T-cell (primary cell): ENCODE measurements at regions not wholly inside any gene's neighbourhood (a gene's known extent, or its start where the extent isn't known, plus 50 kb on each side); places are given as distances from the start of the nearest gene placed in this dataset.

ENCODE experiments used
- ATAC-seq, 4 experiments: fragments of 200-7000 bp in 3 of 4; fragments of 150-1000 bp in 1 of 4; cut with Tn5 transposase; replicated peaks in 1 of 4; 1 replicate in 3 of 4; 2 replicates in 1 of 4; pipeline ENCODE4 v1.10.0; 2021; ENCODE audit warnings: moderate library complexity in 3 of 4, mild to moderate bottlenecking in 2 of 4, moderate number of reproducible peaks in 1 of 4
- CTCF ChIA-PET, 2 donors: fragments of 300-600 bp; sonication (Branson Sonifier 250); formaldehyde crosslinking; loops; one replicate each; lab custom pipeline; 2022; ENCODE audit warnings: antibody characterized with exemption in 2 of 2; lab: Charles Lee
- POLR2A ChIA-PET, 2 donors: fragments of 300-600 bp; sonication (Branson Sonifier 250); formaldehyde crosslinking; loops; one replicate each; lab custom pipeline; 2022; ENCODE audit warnings: antibody characterized with exemption in 2 of 2; lab: Charles Lee
- DNase-seq, 35 experiments: peaks; one replicate each; pipeline versions ENCODE4 v3.0.0 to v3.0.0-alpha.2; 2013 to 2023
- H3K27ac ChIP-seq: one replicate; pipeline ENCODE4 v1.5.1; 2013; ENCODE audit warnings: low read length
- H3K27me3 ChIP-seq, 2 experiments: replicated peaks in 1 of 2; 1 replicate in 1 of 2; 2 replicates in 1 of 2; pipeline versions ENCODE4 v1.6.1 to v1.7.0; 2013; ENCODE audit warnings: low read length in 1 of 2, mixed read lengths in 1 of 2; ENCODE audit not compliant: control insufficient read depth in 2 of 2, insufficient read depth in 2 of 2; ENCODE audit errors: extremely low read depth in 1 of 2
- H3K36me3 ChIP-seq, 2 donors: 1 replicate in 1 of 2; 2 replicates in 1 of 2; pipeline versions ENCODE4 v1.6.1 to v1.7.0; 2013; ENCODE audit warnings: low read length in 1 of 2; ENCODE audit not compliant: control insufficient read depth in 2 of 2, insufficient read depth in 1 of 2; ENCODE audit errors: extremely low read depth in 1 of 2
- H3K4me1 ChIP-seq, 2 experiments: 1 replicate in 1 of 2; 2 replicates in 1 of 2; pipeline versions ENCODE4 v1.6.1 to v1.7.0; 2013; ENCODE audit warnings: low read length in 2 of 2, mixed read lengths in 1 of 2; ENCODE audit not compliant: insufficient read depth in 2 of 2, control insufficient read depth in 1 of 2; ENCODE audit errors: extremely low read depth in 1 of 2
- H3K4me3 ChIP-seq, 2 donors: 1 replicate in 1 of 2; 2 replicates in 1 of 2; pipeline versions ENCODE4 v1.5.1 to v1.7.0; 2013; ENCODE audit warnings: mild to moderate bottlenecking in 2 of 2, low read length in 1 of 2, moderate library complexity in 1 of 2; ENCODE audit not compliant: control insufficient read depth in 1 of 2; ENCODE audit errors: extremely low read depth in 1 of 2
- H3K9me3 ChIP-seq: 2 replicates; pipeline ENCODE4 v1.7.0; 2013
- H3K27ac Mint-ChIP-seq, 2 donors: one replicate each; pipeline ENCODE4 v1.8.0; 2020 to 2021; ENCODE audit warnings: mild to moderate bottlenecking in 2 of 2, mixed read lengths in 2 of 2
- H3K27me3 Mint-ChIP-seq, 2 donors: one replicate each; pipeline ENCODE4 v1.8.0; 2021 to 2022; ENCODE audit warnings: mixed read lengths in 2 of 2
- H3K36me3 Mint-ChIP-seq: one replicate; pipeline ENCODE4 v1.8.0; 2021; ENCODE audit warnings: mixed read lengths
- H3K4me1 Mint-ChIP-seq, 3 donors: one replicate each; pipeline ENCODE4 v1.8.0; 2020 to 2022; ENCODE audit warnings: mixed read lengths in 3 of 3, mild to moderate bottlenecking in 1 of 3
- H3K4me3 Mint-ChIP-seq, 3 donors: one replicate each; pipeline ENCODE4 v1.8.0; 2020 to 2022; ENCODE audit warnings: mild to moderate bottlenecking in 3 of 3, mixed read lengths in 3 of 3, moderate library complexity in 3 of 3
- H3K9me3 Mint-ChIP-seq, 3 donors: one replicate each; pipeline ENCODE4 v1.8.0; 2020 to 2022; ENCODE audit warnings: mixed read lengths in 3 of 3
- WGBS: methylation state at CpG from one replicate; pipeline ENCODE4 v1.1.5; 2013; ENCODE audit warnings: missing lambda C conversion rate; ENCODE audit not compliant: insufficient coverage; 5-methylcytosine and 5-hydroxymethylcytosine counted together

DNA sequence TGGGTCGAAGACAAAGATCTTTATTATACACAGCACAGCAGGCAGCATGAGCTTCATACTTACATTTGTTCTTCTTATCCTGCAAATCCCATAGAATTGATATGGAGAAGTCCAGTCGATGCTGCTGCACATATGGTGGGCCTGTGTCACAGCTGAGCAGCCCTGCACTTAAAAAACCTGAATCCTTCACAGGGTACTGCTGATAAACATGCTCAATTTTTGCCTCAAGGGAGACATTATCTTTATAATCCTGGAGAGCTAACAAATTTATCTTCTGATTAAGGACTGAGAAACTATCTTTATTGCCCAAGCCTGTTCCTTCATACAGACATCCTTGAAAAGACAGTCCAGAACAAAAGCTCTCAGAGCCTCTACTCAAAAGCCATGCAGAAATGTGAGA, 434.4 kb upstream of the FAM47C start:
- Histone ChIP-seq H3K27ac (no peak overlapping the region), H3K9me3 (no peaks in the 10 kb centered on the region), H3K4me3 (no peak overlapping the region), H3K4me1 (no peaks in the 10 kb centered on the region), H3K36me3 (no peaks in the 10 kb centered on the region), H3K27me3 (no peaks in the 10 kb centered on the region)
- Mint-ChIP-seq H3K9me3 (peaks cover 0 to 3% (median 2%) of the 10 kb centered on the region in 3 donors), H3K4me3 (no peak overlapping the region), H3K27ac (no peak overlapping the region), H3K27me3 (peaks cover 0 to 3% of the 10 kb centered on the region in 2 donors), H3K4me1 (no peaks in the 10 kb centered on the region), H3K36me3 (no peaks in the 10 kb centered on the region)
- CTCF ChIA-PET: no interaction called here
- POLR2A ChIA-PET: no interaction called here
- WGBS: no CpG with 5 or more reads among the region's 2 CpGs
- ATAC-seq (no peak), DNase-seq (no peak)

DNA sequence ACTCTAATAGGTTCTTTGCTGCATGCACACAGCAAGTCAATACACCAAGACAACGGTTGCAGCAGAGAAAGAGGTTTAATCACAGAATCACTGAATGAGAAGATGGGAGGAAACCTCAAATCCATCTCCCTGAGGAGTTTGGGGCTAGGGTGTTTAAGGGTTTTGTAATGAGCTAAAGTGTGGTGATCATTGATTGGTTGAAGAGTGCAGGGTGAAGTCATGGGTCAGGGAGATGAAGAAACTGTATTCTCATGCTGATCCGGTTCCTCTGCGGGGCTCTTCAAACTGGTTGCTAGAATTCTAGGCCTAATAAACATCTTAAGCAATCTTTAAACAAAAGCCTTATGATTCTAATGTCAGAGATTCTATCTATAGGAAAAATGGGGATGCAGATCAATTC, 432.5 kb upstream of the FAM47C start:
- no peaks in the 10 kb centered on the region for H3K4me1 Mint-ChIP-seq
- H3K27ac Mint-ChIP-seq: no peak overlapping the region
- Histone ChIP-seq H3K4me1 (no peaks in the 10 kb centered on the region), H3K4me3 (no peak overlapping the region), H3K36me3 (no peaks in the 10 kb centered on the region), H3K27ac (no peak overlapping the region), H3K27me3 (no peaks in the 10 kb centered on the region), H3K9me3 (no peaks in the 10 kb centered on the region)
- no peak for DNase-seq
- WGBS: no CpG with 5 or more reads among the region's 3 CpGs
- ChIA-PET CTCF (no interaction called here), POLR2A (no interaction called here)
- peaks cover 0 to 3% (median 2%) of the 10 kb centered on the region in 3 donors for H3K9me3 Mint-ChIP-seq
- ATAC-seq: no peak
- H3K4me3 Mint-ChIP-seq: no peak overlapping the region
- H3K27me3 Mint-ChIP-seq: peaks cover 0 to 3% of the 10 kb centered on the region in 2 donors
- H3K36me3 Mint-ChIP-seq: no peaks in the 10 kb centered on the region

DNA sequence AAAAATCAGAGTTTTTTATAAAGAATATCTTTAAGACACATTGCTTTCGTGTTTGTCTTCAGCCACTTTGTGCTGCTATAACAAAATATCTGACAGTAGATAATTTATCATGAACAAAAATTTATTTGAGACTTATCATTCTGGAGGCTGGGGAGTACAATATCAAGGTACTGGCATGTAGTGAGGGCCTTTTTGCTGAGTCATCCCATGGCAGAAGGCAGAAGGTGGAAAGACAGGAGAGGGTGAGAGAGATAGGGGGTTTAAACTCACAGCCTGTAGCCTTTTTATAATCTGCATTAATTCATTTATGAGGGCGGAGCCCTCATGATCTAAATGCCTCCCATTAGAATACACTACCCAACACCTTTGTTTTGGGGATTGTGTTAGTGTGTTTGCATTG, 431.2 kb upstream of the FAM47C start:
- no peak overlapping the region for H3K4me3 ChIP-seq
- H3K9me3 ChIP-seq: no peaks in the 10 kb centered on the region
- no peak overlapping the region for H3K27ac ChIP-seq
- H3K4me3 Mint-ChIP-seq: no peak overlapping the region
- H3K27me3 ChIP-seq: no peaks in the 10 kb centered on the region
- H3K27ac Mint-ChIP-seq: no peak overlapping the region
- H3K36me3 Mint-ChIP-seq: no peaks in the 10 kb centered on the region
- H3K9me3 Mint-ChIP-seq: peaks cover 0 to 3% (median 2%) of the 10 kb centered on the region in 3 donors
- WGBS: no CpG with 5 or more reads among the region's 2 CpGs
- CTCF ChIA-PET: no interaction called here
- DNase-seq: no peak
- no peaks in the 10 kb centered on the region for H3K4me1 ChIP-seq
- no peaks in the 10 kb centered on the region for H3K4me1 Mint-ChIP-seq
- POLR2A ChIA-PET: no interaction called here
- peaks cover 0 to 3% of the 10 kb centered on the region in 2 donors for H3K27me3 Mint-ChIP-seq
- no peaks in the 10 kb centered on the region for H3K36me3 ChIP-seq
- ATAC-seq: no peak

DNA sequence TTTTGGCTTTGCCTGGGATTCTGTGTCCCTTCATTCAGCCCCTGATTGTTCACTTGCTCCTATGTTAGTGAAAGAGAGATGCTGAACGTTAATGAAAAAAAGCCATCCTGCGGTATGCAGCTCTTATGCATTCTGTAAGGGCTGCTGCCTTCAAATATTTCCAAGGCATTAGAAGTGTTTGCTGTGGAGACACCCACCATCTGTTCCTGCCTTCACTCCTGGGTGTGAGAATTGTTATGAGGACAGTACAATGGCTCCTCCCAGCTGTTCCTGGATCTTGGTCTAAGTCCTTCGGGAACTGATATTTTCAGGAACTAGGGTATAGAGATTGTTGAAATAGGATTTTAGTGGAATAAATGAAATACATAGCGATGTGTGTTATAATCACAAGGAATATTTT, 427.1 kb upstream of the FAM47C start:
- Mint-ChIP-seq H3K9me3 (peaks cover 0 to 3% (median 2%) of the 10 kb centered on the region in 3 donors), H3K4me3 (no peak overlapping the region), H3K36me3 (no peaks in the 10 kb centered on the region), H3K27ac (no peak overlapping the region), H3K4me1 (no peaks in the 10 kb centered on the region), H3K27me3 (peaks cover 0 to 7% of the 10 kb centered on the region in 2 donors)
- Histone ChIP-seq H3K27ac (no peak overlapping the region), H3K4me3 (no peak overlapping the region), H3K4me1 (no peaks in the 10 kb centered on the region), H3K36me3 (no peaks in the 10 kb centered on the region), H3K9me3 (no peaks in the 10 kb centered on the region), H3K27me3 (no peaks in the 10 kb centered on the region)
- no CpG with 5 or more reads among the region's 4 CpGs for WGBS
- DNase-seq: no peak
- ATAC-seq: no peak
- POLR2A ChIA-PET: no interaction called here
- CTCF ChIA-PET: no interaction called here

DNA sequence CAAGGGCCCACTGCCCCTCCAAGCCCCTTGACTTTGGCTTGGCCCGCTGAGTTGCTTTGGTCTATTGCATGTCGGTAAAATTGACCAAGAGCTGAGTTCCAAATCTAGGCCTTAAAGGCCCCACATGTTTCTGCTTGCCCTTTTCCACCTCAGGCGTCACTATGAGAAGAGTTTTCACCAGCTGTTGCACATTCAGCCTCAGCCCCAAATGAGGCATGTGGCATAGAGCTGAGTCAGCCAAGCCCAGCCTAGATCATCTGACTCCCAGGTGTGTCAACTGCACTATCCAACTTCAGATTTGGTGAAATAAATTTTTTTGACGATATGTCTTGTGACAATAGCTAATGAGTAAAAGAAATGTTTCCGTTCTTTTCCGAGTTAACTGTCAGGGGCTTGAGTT, 424.5 kb upstream of the FAM47C start:
- ChIA-PET CTCF (no interaction called here), POLR2A (no interaction called here)
- H3K36me3 Mint-ChIP-seq: no peaks in the 10 kb centered on the region
- DNase-seq (no peak), ATAC-seq (no peak)
- Histone ChIP-seq H3K27me3 (no peaks in the 10 kb centered on the region), H3K9me3 (no peaks in the 10 kb centered on the region), H3K4me3 (no peak overlapping the region), H3K36me3 (no peaks in the 10 kb centered on the region), H3K4me1 (no peaks in the 10 kb centered on the region), H3K27ac (no peak overlapping the region)
- no peaks in the 10 kb centered on the region for H3K9me3 Mint-ChIP-seq
- no peaks in the 10 kb centered on the region for H3K4me1 Mint-ChIP-seq
- H3K27ac Mint-ChIP-seq: no peak overlapping the region
- no peak overlapping the region for H3K4me3 Mint-ChIP-seq
- peaks cover 0 to 4% of the 10 kb centered on the region in 2 donors for H3K27me3 Mint-ChIP-seq
- WGBS: 90% methylated on average over 2 of the region's 6 CpGs

DNA sequence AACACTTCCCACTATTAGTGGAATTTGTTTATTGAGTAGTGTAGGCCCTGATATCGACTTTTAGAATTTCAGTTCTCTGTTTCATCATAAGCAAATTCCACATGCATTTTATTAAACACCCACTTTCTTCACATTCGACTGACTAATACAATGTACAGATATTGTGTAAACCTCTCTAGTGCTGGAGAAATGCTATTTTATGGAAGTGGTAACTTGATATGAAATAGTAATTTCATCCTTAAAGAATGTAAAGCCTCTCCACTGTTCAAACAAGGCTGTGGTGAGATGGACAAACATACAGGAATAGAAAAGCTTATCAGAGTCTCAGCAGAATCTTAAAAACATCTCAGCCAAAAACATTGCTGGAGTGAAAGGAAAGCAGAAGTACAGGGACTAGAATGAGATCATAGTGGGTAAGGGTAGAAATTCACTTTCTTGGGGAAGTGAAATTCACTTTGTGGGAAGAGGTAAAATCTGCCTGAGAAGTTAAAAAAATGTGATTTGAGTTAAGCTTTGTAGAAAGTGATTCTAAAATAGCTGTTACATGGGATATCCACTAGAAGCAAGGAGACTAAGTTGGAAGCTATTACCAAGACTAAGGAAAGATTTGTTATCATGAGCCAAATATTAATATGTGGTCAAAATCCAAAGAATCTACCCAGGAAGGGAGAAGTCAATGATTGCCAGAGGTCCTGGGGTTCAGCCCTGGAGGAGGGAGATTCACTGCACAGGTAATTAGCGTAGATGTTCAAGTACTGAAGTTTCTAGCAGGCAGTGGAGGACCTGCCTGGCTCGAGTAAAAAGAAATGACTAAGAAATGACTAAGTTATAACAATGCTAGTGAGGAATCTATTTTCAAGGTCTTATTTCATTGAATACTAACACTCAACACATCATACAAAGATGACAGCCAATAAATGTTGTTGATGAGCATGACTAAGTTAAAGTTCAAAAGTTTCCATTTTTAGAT, 398.3 kb upstream of the FAM47C start:
- no peak for ATAC-seq
- ChIA-PET POLR2A (no interaction called here), CTCF (no interaction called here)
- Mint-ChIP-seq H3K27me3 (peaks cover 0 to 3% of the 10 kb centered on the region in 2 donors), H3K4me3 (no peak overlapping the region), H3K9me3 (no peaks in the 10 kb centered on the region), H3K36me3 (no peaks in the 10 kb centered on the region), H3K27ac (no peak overlapping the region), H3K4me1 (no peaks in the 10 kb centered on the region)
- no peak for DNase-seq
- Histone ChIP-seq H3K4me1 (no peaks in the 10 kb centered on the region), H3K9me3 (no peaks in the 10 kb centered on the region), H3K27ac (no peak overlapping the region), H3K27me3 (no peaks in the 10 kb centered on the region), H3K36me3 (no peaks in the 10 kb centered on the region), H3K4me3 (no peak overlapping the region)
- no CpG with 5 or more reads among the region's 4 CpGs for WGBS
